ENCODE measurements at regions not wholly inside any gene's neighbourhood (a gene's known extent, or its start where the extent isn't known, plus 50 kb on each side); places are given as distances from the start of the nearest gene placed in this dataset.
"Not testable (repeated sequence)": the region's sequence is repeated elsewhere in the genome, so short reads cannot be mapped to it uniquely, and the experiment has no call there.

DNA sequence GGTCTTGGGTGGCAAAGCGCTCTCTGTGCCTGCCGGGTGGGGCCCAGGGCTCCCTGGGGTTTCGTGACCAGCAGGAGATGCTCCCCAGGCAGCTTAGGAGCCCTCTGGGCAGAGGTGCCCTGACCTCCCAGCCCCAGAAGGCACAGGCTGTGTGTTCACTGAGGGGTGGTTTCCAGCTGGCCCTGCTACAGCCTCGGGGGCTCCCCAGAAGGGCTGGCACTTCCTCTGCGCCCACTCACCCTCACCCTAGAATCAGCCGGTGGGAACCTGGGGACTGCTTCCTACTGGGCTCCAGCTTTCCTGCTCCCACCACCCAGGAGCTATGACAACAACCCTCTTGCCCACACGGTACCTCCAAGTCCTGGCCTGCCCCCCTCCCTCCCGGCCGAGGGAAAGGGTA lies 4363.2 kb upstream of the TPTE start:
- ATAC-seq; H3K4me3 Mint-ChIP-seq; H3K4me1 Mint-ChIP-seq (ENCODE audit: low read depth); POLR2A ChIA-PET; H3K27me3 Mint-ChIP-seq (ENCODE audit: low read depth); H3K9me3 Mint-ChIP-seq (ENCODE audit: insufficient read depth); H3K36me3 Mint-ChIP-seq (ENCODE audit: low read depth); DNase-seq; H3K27ac Mint-ChIP-seq; CTCF ChIA-PET: not testable (repeated sequence)
